Type B pancreatic cell (in vitro differentiated cells): ENCODE measurements at regions not wholly inside any gene's neighbourhood (a gene's known extent, or its start where the extent isn't known, plus 50 kb on each side); places are given as distances from the start of the nearest gene placed in this dataset.

Source experiments
- DNase-seq: peaks from one replicate; pipeline ENCODE4 v3.0.0; 2021; ENCODE audit warnings: mixed read lengths; ENCODE audit not compliant: unreplicated experiment; ENCODE audit errors: extremely low spot score
- H3K27ac Mint-ChIP-seq: 2 replicates; pipeline ENCODE4 v1.8.0; 2021; ENCODE audit warnings: mild to moderate bottlenecking, mixed read lengths
- H3K27me3 Mint-ChIP-seq: 2 replicates; pipeline ENCODE4 v1.8.0; 2021; ENCODE audit warnings: mixed read lengths
- H3K36me3 Mint-ChIP-seq: 2 replicates; pipeline ENCODE4 v1.8.0; 2021; ENCODE audit warnings: mixed read lengths
- H3K4me1 Mint-ChIP-seq: one replicate; pipeline ENCODE4 v1.8.0; 2021; ENCODE audit warnings: mixed read lengths; ENCODE audit not compliant: unreplicated experiment
- H3K4me3 Mint-ChIP-seq: 2 replicates; pipeline ENCODE4 v1.8.0; 2021; ENCODE audit warnings: mild to moderate bottlenecking, mixed read lengths
- H3K9me3 Mint-ChIP-seq: 2 replicates; pipeline ENCODE4 v1.8.0; 2021; ENCODE audit warnings: mixed read lengths
- TF ChIP-seq, protein P1 (sequence below): fragments of 200-600 bp; sonication (generic); conservative IDR thresholded peaks from 2 replicates; pipeline ENCODE4 v1.5.0; 2021; ENCODE audit warnings: antibody characterized with exemption, mild to moderate bottlenecking

DNA sequence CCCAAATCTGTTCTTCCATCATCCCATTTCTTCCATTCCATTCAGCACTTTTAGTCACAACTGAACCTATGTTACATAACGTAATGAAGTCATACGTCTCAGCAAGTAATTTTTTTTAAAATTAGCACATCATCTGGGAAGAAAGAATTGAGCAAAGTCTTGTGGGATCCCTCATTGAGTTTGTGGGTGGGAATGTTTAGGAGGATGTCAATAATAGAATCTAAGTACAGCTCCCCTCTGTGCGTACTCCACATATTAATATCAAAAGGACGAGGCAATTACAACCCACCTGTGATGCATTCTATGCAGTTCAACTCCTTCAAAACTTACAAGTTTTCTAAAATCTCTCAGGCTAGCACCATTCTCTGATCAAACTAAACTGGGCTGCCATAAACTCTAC lies 526.3 kb downstream of the AGTPBP1 start:
- peaks cover 12% of the 10 kb centered on the region for H3K4me1 Mint-ChIP-seq
- H3K36me3 Mint-ChIP-seq: no peaks in the 10 kb centered on the region
- H3K9me3 Mint-ChIP-seq: peaks cover 5% of the 10 kb centered on the region
- peaks cover 4% of the 10 kb centered on the region for H3K27me3 Mint-ChIP-seq
- TF ChIP-seq, protein P1, sequence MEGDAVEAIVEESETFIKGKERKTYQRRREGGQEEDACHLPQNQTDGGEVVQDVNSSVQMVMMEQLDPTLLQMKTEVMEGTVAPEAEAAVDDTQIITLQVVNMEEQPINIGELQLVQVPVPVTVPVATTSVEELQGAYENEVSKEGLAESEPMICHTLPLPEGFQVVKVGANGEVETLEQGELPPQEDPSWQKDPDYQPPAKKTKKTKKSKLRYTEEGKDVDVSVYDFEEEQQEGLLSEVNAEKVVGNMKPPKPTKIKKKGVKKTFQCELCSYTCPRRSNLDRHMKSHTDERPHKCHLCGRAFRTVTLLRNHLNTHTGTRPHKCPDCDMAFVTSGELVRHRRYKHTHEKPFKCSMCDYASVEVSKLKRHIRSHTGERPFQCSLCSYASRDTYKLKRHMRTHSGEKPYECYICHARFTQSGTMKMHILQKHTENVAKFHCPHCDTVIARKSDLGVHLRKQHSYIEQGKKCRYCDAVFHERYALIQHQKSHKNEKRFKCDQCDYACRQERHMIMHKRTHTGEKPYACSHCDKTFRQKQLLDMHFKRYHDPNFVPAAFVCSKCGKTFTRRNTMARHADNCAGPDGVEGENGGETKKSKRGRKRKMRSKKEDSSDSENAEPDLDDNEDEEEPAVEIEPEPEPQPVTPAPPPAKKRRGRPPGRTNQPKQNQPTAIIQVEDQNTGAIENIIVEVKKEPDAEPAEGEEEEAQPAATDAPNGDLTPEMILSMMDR: no peak
- DNase-seq: no peak
- H3K27ac Mint-ChIP-seq: no peak overlapping the region
- no peak overlapping the region for H3K4me3 Mint-ChIP-seq

DNA sequence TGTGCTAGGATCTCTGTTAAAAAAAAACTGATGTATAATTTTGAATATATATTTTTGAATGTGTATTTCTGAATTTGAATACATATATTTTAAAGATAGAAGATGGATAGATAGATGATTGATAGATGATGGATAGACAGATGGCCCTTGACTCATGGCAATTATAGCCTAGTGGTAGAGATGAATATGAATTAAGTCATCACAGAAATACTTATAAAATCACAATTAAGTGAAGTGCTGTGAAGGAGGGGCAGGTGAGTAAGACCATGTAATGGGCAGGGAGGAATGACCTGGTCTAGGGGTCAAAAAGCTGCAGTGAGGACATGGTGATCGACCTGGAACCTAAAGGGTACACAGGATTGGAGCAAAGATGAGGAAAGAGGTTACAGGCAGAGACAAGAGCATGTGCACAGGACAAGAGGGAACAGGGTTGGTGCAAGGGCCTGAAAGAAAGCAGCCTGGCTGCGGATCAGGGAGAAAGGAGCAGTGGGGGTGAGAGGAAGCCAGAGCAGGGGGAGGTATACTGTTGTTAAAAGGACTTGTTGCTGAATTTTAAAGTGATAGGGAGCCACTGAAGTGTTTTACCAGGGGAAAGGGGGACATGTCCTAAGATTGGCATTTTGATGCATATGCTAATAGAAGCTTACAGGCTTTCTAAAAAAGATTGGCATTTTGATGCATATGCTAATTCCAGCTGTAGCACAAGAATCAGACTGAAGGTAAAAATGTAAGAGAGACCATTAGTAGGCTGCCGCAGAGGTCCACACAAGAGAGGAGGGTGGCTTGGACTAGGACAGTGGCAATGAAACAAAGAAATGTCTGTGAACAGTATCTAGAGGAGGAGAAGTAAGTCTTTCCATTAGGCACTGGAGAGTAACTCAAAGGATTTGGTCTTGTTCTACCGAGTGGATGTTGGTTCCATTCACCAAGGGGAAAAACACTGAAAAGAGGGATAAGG lies 527.8 kb downstream of the AGTPBP1 start:
- Mint-ChIP-seq H3K4me1 (peaks cover 12% of the 10 kb centered on the region), H3K27ac (no peak overlapping the region), H3K36me3 (no peaks in the 10 kb centered on the region), H3K27me3 (peaks cover 4% of the 10 kb centered on the region), H3K9me3 (peaks cover 5% of the 10 kb centered on the region), H3K4me3 (no peak overlapping the region)
- TF ChIP-seq, protein P1: no peak
- no peak for DNase-seq

DNA sequence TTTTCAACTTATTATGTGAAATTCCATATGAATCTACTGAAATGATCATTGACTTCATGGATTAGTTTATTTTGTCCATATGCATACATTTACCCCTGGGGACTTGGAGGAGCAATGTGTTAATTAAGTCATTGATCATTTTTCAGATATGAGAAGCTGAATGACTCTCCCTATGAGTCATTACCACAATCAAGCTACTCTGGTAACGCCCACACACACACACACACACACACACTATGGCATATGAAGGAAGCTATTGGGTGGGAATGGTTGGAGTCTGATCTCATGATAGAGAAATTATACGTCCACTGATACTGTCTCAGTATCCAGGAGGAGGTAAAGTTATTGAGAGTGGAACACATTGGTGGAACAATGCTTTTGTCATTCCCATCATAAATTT lies 528.9 kb downstream of the AGTPBP1 start:
- TF ChIP-seq, protein P1: no peak
- no peak for DNase-seq
- no peaks in the 10 kb centered on the region for H3K36me3 Mint-ChIP-seq
- peaks cover 4% of the 10 kb centered on the region for H3K27me3 Mint-ChIP-seq
- H3K27ac Mint-ChIP-seq: no peak overlapping the region
- peaks cover 6% of the 10 kb centered on the region for H3K9me3 Mint-ChIP-seq
- peaks cover 12% of the 10 kb centered on the region for H3K4me1 Mint-ChIP-seq
- no peak overlapping the region for H3K4me3 Mint-ChIP-seq

DNA sequence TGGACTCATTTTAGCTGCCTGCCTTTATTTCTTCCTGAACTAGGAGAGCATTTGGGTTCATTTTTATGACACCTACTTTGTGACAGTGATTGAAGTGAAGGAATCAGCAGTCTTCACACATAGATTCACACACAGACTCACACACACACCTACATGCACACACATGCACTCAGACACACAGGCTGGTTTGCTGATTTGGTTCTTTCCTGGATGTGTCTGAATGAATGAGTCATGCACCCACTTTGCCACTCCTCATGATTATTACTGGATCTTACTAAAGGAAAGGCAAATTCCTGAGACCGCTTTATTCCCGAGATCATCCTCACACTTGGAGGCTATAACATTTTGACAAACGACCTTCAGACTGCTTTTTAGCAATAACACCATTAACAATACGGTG lies 529.5 kb downstream of the AGTPBP1 start:
- Mint-ChIP-seq H3K36me3 (no peaks in the 10 kb centered on the region), H3K27ac (peak overlapping the region; percentile 15), H3K4me3 (no peak overlapping the region), H3K27me3 (peaks cover 4% of the 10 kb centered on the region), H3K9me3 (peaks cover 5% of the 10 kb centered on the region), H3K4me1 (peaks cover 12% of the 10 kb centered on the region)
- DNase-seq: no peak
- TF ChIP-seq, protein P1: no peak

GRCh38 chr9:85208666-85209065 lies 533.1 kb downstream of the AGTPBP1 start:
- Mint-ChIP-seq H3K9me3 (peaks cover 12% of the 10 kb centered on the region), H3K27me3 (no peaks in the 10 kb centered on the region), H3K27ac (no peak overlapping the region), H3K36me3 (no peaks in the 10 kb centered on the region), H3K4me3 (no peak overlapping the region), H3K4me1 (peaks cover 12% of the 10 kb centered on the region)
- TF ChIP-seq, protein P1: no peak
- DNase-seq: no peak
